MM.1S (cell line): ENCODE measurements at regions not wholly inside any gene's neighbourhood (a gene's known extent, or its start where the extent isn't known, plus 50 kb on each side); places are given as distances from the start of the nearest gene placed in this dataset.
"Not testable (repeated sequence)": the region's sequence is repeated elsewhere in the genome, so short reads cannot be mapped to it uniquely, and the experiment has no call there.

Experiments
- EZH2 ChIP-seq: fragments of 300-600 bp; sonication (generic); optimal IDR thresholded peaks from 2 replicates; pipeline ENCODE3; 2017; ENCODE audit warnings: low read depth, mild to moderate bottlenecking, antibody characterized with exemption, low read length, mixed read lengths
- TF ChIP-seq, protein P1 (sequence below): fragments of 300-600 bp; sonication (generic); IDR thresholded peaks from 2 replicates; pipeline ENCODE4 v1.5.1; 2016; ENCODE audit warnings: antibody characterized with exemption, low read length, mixed read lengths

DNA sequence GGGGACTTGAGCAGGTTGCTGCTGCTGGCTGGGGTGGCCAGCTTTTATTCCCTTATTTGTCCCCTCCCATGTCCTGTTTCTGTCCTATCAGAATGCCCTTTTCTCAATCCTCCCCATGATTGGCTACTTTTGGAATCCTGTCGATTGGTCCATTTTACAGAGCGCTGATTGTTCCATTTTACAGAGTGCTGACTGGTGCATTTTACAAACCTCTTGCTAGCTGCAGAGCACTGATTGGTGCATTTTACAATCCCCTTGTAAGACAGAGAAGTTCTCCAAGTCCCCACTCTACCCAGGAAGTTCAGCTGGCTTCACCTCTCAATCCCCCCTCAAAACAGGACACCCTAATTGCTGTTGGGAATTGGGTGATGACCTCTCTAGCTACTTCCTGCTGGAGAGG is 608.0 kb downstream of the C12orf50 start:
- not testable (repeated sequence) for TF ChIP-seq EZH2
- TF ChIP-seq, protein P1, sequence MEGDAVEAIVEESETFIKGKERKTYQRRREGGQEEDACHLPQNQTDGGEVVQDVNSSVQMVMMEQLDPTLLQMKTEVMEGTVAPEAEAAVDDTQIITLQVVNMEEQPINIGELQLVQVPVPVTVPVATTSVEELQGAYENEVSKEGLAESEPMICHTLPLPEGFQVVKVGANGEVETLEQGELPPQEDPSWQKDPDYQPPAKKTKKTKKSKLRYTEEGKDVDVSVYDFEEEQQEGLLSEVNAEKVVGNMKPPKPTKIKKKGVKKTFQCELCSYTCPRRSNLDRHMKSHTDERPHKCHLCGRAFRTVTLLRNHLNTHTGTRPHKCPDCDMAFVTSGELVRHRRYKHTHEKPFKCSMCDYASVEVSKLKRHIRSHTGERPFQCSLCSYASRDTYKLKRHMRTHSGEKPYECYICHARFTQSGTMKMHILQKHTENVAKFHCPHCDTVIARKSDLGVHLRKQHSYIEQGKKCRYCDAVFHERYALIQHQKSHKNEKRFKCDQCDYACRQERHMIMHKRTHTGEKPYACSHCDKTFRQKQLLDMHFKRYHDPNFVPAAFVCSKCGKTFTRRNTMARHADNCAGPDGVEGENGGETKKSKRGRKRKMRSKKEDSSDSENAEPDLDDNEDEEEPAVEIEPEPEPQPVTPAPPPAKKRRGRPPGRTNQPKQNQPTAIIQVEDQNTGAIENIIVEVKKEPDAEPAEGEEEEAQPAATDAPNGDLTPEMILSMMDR = not testable (repeated sequence)
